Activated CD8-positive, alpha-beta memory T cell treated with anti-CD3 and anti-CD28 coated beads for 4 hours (primary cell): ENCODE measurements at regions not wholly inside any gene's neighbourhood (a gene's known extent, or its start where the extent isn't known, plus 50 kb on each side); places are given as distances from the start of the nearest gene placed in this dataset.

Source experiments
- DNase-seq, 2 donors: peaks; one replicate each; pipeline ENCODE4 v3.0.0-alpha.2; 2020; ENCODE audit warnings: low read depth in 2 of 2

GRCh38 chr6:163721922-163722692 is 307.6 kb downstream of the QKI start:
- DNase-seq: no peak

- DNase-seq: no peak
Measured at GRCh38 chr6:163721435-163721834, 306.9 kb downstream of the QKI start.

GRCh38 chr6:163720460-163721235 is 306.1 kb downstream of the QKI start:
- no peak for DNase-seq

GRCh38 chr6:163720005-163720404 is 305.5 kb downstream of the QKI start:
- no peak for DNase-seq

- DNase-seq: no peak
Measured at GRCh38 chr6:163719028-163719742, 304.7 kb downstream of the QKI start.

GRCh38 chr6:163718537-163718936 is 304.0 kb downstream of the QKI start:
- no peak for DNase-seq

GRCh38 chr6:163717106-163717764 is 302.7 kb downstream of the QKI start:
- DNase-seq: no peak

- no peak for DNase-seq
Measured at GRCh38 chr6:163716690-163717089, 302.2 kb downstream of the QKI start.

- no peak for DNase-seq
Measured at GRCh38 chr6:163715846-163716245, 301.3 kb downstream of the QKI start.

- DNase-seq: no peak
Measured at GRCh38 chr6:163714179-163714578, 299.7 kb downstream of the QKI start.

GRCh38 chr6:163712981-163713380 is 298.5 kb downstream of the QKI start:
- no peak for DNase-seq

- no peak for DNase-seq
Measured at GRCh38 chr6:163712566-163712961, 298.0 kb downstream of the QKI start.

GRCh38 chr6:163711615-163712565 is 297.4 kb downstream of the QKI start:
- DNase-seq: no peak

GRCh38 chr6:163710532-163711470 is 296.3 kb downstream of the QKI start:
- DNase-seq: no peak

GRCh38 chr6:163709693-163710092 is 295.2 kb downstream of the QKI start:
- no peak for DNase-seq

- no peak for DNase-seq
Measured at GRCh38 chr6:163709255-163709654, 294.7 kb downstream of the QKI start.

GRCh38 chr6:163708466-163708865 is 293.9 kb downstream of the QKI start:
- DNase-seq: no peak

- DNase-seq: no peak
Measured at GRCh38 chr6:163707387-163708355, 293.2 kb downstream of the QKI start.
